ENCODE measurements at regions not wholly inside any gene's neighbourhood (a gene's known extent, or its start where the extent isn't known, plus 50 kb on each side); places are given as distances from the start of the nearest gene placed in this dataset.

DNA sequence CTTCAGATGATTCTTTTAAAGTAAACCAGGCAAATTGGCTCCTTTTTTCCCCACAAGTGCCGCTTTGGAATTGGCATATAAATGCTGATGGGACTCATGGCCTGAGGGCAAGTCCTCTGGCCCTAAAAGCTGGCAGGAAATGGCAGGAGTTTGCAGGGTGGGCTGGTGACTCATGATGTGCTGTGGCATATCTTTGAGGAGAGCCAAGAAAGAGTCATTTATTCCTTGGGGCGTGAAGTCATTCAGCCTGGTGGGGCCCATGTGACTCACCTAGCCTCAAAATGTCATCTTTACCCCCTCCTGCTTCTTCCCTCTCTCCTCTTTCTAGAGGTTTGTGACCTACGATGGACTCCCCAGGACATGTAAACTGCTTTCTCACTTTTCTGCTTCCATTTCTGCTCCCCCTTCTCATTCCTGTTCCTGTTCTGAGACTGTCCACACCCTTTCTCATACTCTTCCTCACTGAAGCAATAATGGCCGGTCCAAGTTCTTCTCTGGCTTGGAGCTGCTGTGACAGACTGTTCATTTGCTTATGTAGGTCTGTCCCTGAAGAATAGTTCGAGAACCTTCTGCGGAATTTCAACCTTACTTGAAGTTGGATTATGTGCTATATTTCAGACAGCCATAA, 326.1 kb downstream of the SATB1 start:
- TF ChIP-seq, protein P1, sequence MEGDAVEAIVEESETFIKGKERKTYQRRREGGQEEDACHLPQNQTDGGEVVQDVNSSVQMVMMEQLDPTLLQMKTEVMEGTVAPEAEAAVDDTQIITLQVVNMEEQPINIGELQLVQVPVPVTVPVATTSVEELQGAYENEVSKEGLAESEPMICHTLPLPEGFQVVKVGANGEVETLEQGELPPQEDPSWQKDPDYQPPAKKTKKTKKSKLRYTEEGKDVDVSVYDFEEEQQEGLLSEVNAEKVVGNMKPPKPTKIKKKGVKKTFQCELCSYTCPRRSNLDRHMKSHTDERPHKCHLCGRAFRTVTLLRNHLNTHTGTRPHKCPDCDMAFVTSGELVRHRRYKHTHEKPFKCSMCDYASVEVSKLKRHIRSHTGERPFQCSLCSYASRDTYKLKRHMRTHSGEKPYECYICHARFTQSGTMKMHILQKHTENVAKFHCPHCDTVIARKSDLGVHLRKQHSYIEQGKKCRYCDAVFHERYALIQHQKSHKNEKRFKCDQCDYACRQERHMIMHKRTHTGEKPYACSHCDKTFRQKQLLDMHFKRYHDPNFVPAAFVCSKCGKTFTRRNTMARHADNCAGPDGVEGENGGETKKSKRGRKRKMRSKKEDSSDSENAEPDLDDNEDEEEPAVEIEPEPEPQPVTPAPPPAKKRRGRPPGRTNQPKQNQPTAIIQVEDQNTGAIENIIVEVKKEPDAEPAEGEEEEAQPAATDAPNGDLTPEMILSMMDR (IDR thresholded peaks at IDR 0.05; ENCODE audit: insufficient read depth, low read depth, low read length), result no peak
- TF ChIP-seq EZH2 (IDR thresholded peaks at IDR 0.05; ENCODE audit: insufficient read depth, low read length), result no peak

Measured in astrocyte (in vitro differentiated cells and primary cell).